Activated CD8-positive, alpha-beta memory T cell treated with anti-CD3 and anti-CD28 coated beads for 24 hours (primary cell): ENCODE measurements at regions not wholly inside any gene's neighbourhood (a gene's known extent, or its start where the extent isn't known, plus 50 kb on each side); places are given as distances from the start of the nearest gene placed in this dataset.

Experiments
- DNase-seq: peaks from one replicate; pipeline ENCODE4 v3.0.0-alpha.2; 2020

DNA sequence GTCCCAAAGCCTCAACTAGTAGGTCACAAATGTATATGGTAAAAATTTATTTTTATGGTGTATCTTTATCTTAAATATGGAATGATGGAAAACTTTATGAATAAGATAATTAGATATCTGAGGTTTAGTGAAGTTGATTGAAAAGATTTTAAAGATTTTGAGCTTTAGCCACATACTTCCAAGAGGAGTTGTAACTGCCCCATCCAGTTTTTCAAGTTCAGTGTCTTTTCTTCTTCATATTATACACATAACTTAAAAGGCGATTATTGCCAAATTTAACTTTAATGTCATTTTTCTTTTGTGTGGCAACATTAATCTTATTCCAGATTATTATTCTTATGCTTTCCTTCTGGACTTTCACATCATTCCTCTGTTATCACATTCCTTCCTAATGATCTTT lies 266.4 kb downstream of the TINAG start:
- DNase-seq = no peak

DNA sequence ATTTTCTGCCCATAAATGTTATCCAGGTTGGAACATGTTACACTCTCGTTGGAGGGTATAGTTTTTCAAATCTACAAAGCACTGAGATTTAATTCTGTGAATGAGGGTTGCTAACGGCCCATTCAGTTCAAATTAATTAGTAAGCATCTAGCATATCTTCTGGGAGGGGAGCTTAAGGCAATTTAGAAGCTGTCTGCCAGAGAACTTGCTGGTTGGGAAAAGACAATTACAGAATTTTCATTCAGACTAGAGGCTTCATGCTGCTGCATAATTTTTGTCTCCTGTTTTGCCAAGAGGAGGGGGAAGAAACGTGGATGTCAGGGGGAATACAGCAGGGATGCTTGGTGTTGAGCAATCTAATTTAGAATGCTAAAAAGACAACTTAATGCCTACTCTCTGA lies 268.3 kb upstream of the FAM83B start:
- no peak for DNase-seq

GRCh38 chr6:54579011-54579410 lies 267.6 kb upstream of the FAM83B start:
- no peak for DNase-seq

- no peak for DNase-seq
Observed at GRCh38 chr6:54586251-54586650, 260.3 kb upstream of the FAM83B start.

- DNase-seq = no peak
Observed at GRCh38 chr6:54587277-54587676, 259.3 kb upstream of the FAM83B start.

DNA sequence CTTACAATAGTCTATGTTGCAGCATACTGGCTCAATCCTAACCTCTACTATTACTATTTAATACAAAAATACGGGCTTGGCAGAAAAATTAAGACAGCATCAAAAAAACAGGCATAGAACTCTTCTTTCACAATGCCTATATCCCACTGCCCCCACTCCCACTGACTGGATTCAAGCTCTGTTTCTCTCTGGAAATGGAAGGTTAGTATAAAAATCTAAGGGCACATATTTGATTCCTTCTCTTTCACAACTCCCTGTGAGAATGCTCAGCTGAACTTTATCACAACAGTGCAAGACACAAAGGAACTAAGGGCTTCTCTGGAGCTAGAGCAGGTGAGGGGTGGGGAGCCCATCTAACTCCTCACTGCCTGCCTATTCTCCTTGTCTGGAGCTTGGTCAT lies 258.4 kb upstream of the FAM83B start:
- DNase-seq = no peak

GRCh38 chr6:54595844-54596243 lies 250.7 kb upstream of the FAM83B start:
- no peak for DNase-seq

- DNase-seq = no peak
Observed at GRCh38 chr6:54598787-54599313, 247.7 kb upstream of the FAM83B start.

DNA sequence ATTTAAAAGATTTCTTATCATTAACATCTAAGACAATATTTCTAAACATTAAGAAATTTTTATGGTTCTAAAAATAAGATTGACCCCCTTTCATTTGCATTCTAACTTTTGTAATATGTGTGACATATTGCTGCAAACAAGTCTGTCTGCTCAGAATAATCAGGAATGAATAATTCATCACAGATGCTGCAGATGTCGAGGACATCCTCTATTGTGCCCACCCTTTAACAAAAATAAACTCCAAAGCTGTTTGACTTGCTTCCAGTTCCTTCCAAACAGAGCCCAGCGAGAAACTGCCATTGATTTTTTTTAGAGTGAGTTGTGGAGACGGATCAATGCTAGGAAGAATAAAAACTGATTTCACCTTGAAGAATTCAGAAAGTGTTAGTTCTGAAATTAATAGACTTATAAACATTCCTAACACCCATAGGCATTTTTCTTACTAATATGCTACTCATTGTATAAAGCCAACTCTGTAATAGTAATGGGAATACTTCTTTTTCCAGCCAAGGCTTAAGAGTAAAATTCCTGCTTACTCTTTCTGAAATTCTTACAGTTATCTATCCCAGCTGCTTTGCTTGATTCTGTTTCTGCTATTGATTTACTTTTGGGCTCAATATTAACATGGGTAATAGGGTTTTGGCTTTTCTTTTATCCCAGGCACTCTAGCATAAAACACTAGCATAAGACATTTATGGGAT lies 244.8 kb upstream of the FAM83B start:
- DNase-seq = no peak

- no peak for DNase-seq
Observed at GRCh38 chr6:54602591-54602990, 244.0 kb upstream of the FAM83B start.

DNA sequence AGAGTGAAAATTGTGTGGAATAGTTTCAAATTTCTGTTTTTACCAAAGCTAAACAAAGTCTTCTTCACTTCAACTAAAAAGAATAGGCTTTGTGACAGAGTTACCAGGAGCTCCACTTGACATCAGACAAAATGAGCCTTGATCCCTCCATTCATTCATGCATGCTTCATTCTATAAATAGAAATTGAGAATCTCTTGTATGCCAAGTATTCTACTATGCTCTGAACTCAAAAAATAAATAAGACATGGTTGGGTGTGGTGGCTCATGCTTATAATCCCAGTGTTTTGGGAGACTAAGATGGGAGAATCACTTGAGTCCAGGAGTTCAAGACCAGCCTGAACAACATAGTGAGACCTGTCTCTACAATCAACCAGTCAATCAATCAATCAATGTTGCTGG lies 236.6 kb upstream of the FAM83B start:
- DNase-seq = no peak

DNA sequence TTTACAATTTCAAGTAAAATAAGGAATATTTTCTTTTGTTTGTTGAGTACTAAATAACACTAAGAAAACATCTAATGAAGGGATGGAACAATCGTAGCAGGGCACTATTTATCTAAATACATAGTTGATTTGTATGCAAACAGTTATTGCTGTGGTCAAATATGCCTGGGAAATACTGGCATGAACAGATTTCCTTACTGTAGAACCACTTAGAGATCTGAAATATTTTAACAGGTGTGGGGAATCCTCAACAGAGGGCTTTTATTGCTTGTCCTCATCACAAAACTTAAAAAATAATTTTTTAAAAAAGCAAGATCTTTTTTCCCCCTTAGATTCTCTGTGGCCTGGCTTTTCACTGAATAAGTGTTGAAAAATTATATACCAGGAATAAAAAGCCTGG lies 233.0 kb upstream of the FAM83B start:
- no peak for DNase-seq

- DNase-seq = no peak
Observed at GRCh38 chr6:54614499-54615195, 231.9 kb upstream of the FAM83B start.

GRCh38 chr6:54617730-54618129 lies 228.8 kb upstream of the FAM83B start:
- DNase-seq = no peak

- no peak for DNase-seq
Observed at GRCh38 chr6:54618572-54618971, 228.0 kb upstream of the FAM83B start.

GRCh38 chr6:54619102-54619501 lies 227.5 kb upstream of the FAM83B start:
- DNase-seq = no peak

- DNase-seq = no peak
Observed at GRCh38 chr6:54621285-54621684, 225.3 kb upstream of the FAM83B start.

DNA sequence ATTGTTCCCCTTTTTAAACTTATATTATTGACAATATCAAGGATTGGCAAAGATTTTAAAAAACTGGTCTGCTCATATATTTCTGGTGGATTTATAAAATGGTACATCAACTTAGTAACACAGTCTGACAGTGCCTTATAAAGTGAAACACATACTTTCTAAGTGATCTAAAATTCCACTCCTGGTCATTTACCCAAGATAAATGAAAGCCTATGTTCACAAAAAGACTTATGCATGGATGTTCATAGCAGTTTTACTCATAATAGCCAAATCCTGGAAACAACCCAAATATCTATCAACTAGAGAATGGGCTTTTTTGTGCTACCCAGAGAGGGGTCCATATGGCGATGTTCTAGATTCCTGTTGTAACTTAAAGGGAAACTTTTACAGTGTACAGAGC lies 222.4 kb upstream of the FAM83B start:
- DNase-seq = no peak

DNA sequence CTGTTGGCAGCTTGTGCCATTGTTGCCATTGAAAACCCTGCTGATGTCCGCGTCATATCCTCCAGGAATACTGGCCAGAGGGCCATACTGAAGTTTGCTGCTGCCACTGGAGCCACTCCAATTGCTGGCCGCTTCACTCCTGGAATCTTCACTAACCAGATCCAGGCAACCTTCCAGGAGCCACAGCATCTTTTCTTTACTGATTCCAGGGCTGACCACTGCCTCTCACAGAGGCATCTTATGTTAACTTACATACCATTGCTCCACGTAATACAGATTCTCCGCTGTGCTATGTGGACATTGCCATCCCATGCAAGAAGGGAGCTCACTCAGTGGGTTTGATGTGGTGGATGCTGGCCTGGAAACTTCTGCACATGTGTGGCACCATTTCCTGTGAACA lies 221.8 kb upstream of the FAM83B start:
- no peak for DNase-seq

DNA sequence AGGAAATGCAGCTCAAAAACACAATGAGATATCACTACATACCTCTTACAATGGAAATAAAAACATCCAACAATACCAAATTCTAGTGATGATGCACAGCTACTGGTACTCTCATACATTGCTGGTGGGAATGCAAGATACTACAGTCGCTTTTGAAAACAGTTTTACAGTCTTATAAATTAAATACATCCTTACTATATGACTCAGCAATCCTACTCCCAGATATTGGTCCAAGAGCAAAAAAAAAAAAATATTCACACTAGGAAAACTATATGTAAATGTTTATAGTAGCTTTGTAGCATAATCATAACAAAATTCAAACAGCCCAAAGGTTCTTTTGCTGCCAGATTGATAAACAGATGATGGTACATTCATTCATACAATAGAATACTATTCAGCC lies 217.4 kb upstream of the FAM83B start:
- no peak for DNase-seq

DNA sequence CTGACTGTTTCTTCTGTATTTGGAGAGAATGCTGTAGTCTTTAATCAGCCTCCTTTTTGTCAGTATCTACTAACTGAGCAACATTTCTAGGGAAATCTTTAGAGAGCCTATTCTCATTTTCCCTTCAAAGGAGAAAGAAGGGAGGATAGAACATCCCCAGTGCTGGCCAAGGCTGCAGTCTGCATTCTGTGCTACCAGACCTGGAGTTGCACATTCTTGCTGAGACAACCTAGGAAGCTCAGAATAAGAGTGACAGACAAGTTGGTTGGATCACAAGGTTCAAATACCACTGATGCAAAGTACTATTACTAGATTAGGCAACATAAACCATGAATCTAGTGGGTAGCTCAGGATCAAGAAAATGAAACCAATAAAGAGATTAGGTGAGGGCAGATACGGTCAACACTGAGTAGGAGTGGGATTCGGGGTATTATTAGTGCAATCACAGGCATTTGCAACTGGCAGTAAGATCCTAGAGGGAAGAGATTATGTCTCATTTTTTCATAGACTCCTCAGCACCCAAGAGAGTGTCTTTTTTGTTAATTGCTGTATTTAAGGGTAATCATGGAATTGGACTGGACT lies 213.5 kb upstream of the FAM83B start:
- no peak for DNase-seq

GRCh38 chr6:54633601-54634000 lies 213.0 kb upstream of the FAM83B start:
- DNase-seq = no peak

- no peak for DNase-seq
Observed at GRCh38 chr6:54640911-54641310, 205.7 kb upstream of the FAM83B start.
